CD4-positive, alpha-beta memory T cell (primary cell): ENCODE measurements at regions not wholly inside any gene's neighbourhood (a gene's known extent, or its start where the extent isn't known, plus 50 kb on each side); places are given as distances from the start of the nearest gene placed in this dataset.
"Not testable (repeated sequence)": the region's sequence is repeated elsewhere in the genome, so short reads cannot be mapped to it uniquely, and the experiment has no call there.

Experiments used
- CTCF ChIA-PET: fragments of 350-600 bp; sonication (Branson Sonifier 250); formaldehyde crosslinking; loops from one replicate; lab custom pipeline; 2021; ENCODE audit warnings: inconsistent platforms; ENCODE audit not compliant: partially characterized antibody; lab: Charles Lee
- POLR2A ChIA-PET: fragments of 350-600 bp; sonication (Branson Sonifier 250); formaldehyde crosslinking; loops from one replicate; lab custom pipeline; 2021; ENCODE audit not compliant: partially characterized antibody; lab: Charles Lee
- DNase-seq, 5 donors: peaks; one replicate each; pipeline versions ENCODE4 v3.0.0 to v3.0.0-alpha.2; 2020 to 2022; ENCODE audit warnings: mixed read lengths in 1 of 5
- H3K27ac ChIP-seq: one replicate; pipeline ENCODE4 v1.7.0; 2013; ENCODE audit warnings: low read depth, low read length
- H3K27me3 ChIP-seq: 2 replicates; pipeline ENCODE4 v1.7.0; 2013; ENCODE audit warnings: mild to moderate bottlenecking, low read length, moderate library complexity; ENCODE audit not compliant: insufficient read depth
- H3K36me3 ChIP-seq: 2 replicates; pipeline ENCODE4 v1.7.0; 2013; ENCODE audit warnings: mild to moderate bottlenecking, low read length, moderate library complexity; ENCODE audit not compliant: insufficient read depth
- H3K4me1 ChIP-seq: 2 replicates; pipeline ENCODE4 v1.7.0; 2013; ENCODE audit warnings: mild to moderate bottlenecking, low read length, moderate library complexity; ENCODE audit not compliant: insufficient read depth
- H3K4me3 ChIP-seq, 2 donors: one replicate each; pipeline ENCODE4 v1.7.0; 2013; ENCODE audit warnings: low read length in 2 of 2, mild to moderate bottlenecking in 1 of 2
- H3K9me3 ChIP-seq, 2 donors: one replicate each; pipeline ENCODE4 v1.7.0; 2013; ENCODE audit warnings: low read length in 2 of 2, control low read depth in 1 of 2; ENCODE audit not compliant: control insufficient read depth in 1 of 2
- H3K27ac Mint-ChIP-seq, 7 donors: one replicate each; pipeline ENCODE4 v1.8.0; 2020 to 2021; ENCODE audit warnings: mixed read lengths in 7 of 7, mild to moderate bottlenecking in 6 of 7, inconsistent platforms in 3 of 7, moderate library complexity in 3 of 7
- H3K27me3 Mint-ChIP-seq, 2 donors: one replicate each; pipeline ENCODE4 v1.8.0; 2020 to 2021; ENCODE audit warnings: mixed read lengths in 2 of 2
- H3K36me3 Mint-ChIP-seq, 2 donors: one replicate each; pipeline ENCODE4 v1.8.0; 2020 to 2021; ENCODE audit warnings: mixed read lengths in 2 of 2, inconsistent platforms in 1 of 2, mild to moderate bottlenecking in 1 of 2
- H3K4me1 Mint-ChIP-seq, 4 donors: one replicate each; pipeline ENCODE4 v1.8.0; 2020 to 2021; ENCODE audit warnings: mixed read lengths in 4 of 4, mild to moderate bottlenecking in 1 of 4
- H3K4me3 Mint-ChIP-seq, 8 donors: one replicate each; pipeline ENCODE4 v1.8.0; 2020 to 2021; ENCODE audit warnings: mixed read lengths in 8 of 8, mild to moderate bottlenecking in 7 of 8, moderate library complexity in 6 of 8, inconsistent platforms in 3 of 8
- H3K9me3 Mint-ChIP-seq, 8 donors: one replicate each; pipeline ENCODE4 v1.8.0; 2020 to 2021; ENCODE audit warnings: mixed read lengths in 8 of 8, mild to moderate bottlenecking in 5 of 8, inconsistent platforms in 3 of 8, moderate library complexity in 1 of 8
- intact Hi-C: fragments of 100-400 bp; cut with micrococcal nuclease; formaldehyde crosslinking; loops from one replicate; pipeline ENCODE4 v1.15.1; 2023

GRCh38 chr2:121157481-121157880 is 127.5 kb downstream of the TFCP2L1 start:
- H3K36me3 Mint-ChIP-seq, intact Hi-C loops, H3K27me3 Mint-ChIP-seq, POLR2A ChIA-PET, H3K4me1 ChIP-seq, H3K4me1 Mint-ChIP-seq, H3K27me3 ChIP-seq, H3K27ac ChIP-seq, CTCF ChIA-PET, H3K9me3 ChIP-seq, H3K4me3 Mint-ChIP-seq, DNase-seq, H3K4me3 ChIP-seq, H3K36me3 ChIP-seq, H3K27ac Mint-ChIP-seq: not testable (repeated sequence)
- H3K9me3 Mint-ChIP-seq, result peaks cover 0 to 38% (median 18%) of the 10 kb centered on the region in 8 donors

- peaks cover 0 to 4% of the 10 kb centered on the region in 2 donors for H3K36me3 Mint-ChIP-seq
- CTCF ChIA-PET, result no interaction called here
- intact Hi-C loops, result no loop called here
- peaks cover 0 to 46% (median 25%) of the 10 kb centered on the region in 8 donors for H3K9me3 Mint-ChIP-seq
- H3K27me3 Mint-ChIP-seq, result peaks cover 0 to 2% of the 10 kb centered on the region in 2 donors
- H3K4me3 ChIP-seq, result no peak overlapping the region
- H3K27ac Mint-ChIP-seq, result no peak overlapping the region
- H3K27ac ChIP-seq, result no peak overlapping the region
- POLR2A ChIA-PET, result no interaction called here
- H3K4me1 Mint-ChIP-seq, result no peaks in the 10 kb centered on the region
- H3K27me3 ChIP-seq, result no peaks in the 10 kb centered on the region
- H3K36me3 ChIP-seq, result no peaks in the 10 kb centered on the region
- H3K9me3 ChIP-seq, result no peaks in the 10 kb centered on the region
- no peak for DNase-seq
- H3K4me1 ChIP-seq, result no peaks in the 10 kb centered on the region
- H3K4me3 Mint-ChIP-seq, result no peak overlapping the region
Measured at GRCh38 chr2:121159291-121160071, 125.5 kb downstream of the TFCP2L1 start.

- ChIA-PET CTCF (no interaction called here), POLR2A (no interaction called here)
- Mint-ChIP-seq H3K4me1 (no peaks in the 10 kb centered on the region), H3K9me3 (peaks cover 0 to 44% (median 25%) of the 10 kb centered on the region in 8 donors), H3K4me3 (no peak overlapping the region), H3K27ac (no peak overlapping the region), H3K27me3 (peaks cover 0 to 4% of the 10 kb centered on the region in 2 donors), H3K36me3 (peaks cover 0 to 4% of the 10 kb centered on the region in 2 donors)
- intact Hi-C loops, result no loop called here
- DNase-seq, result no peak
- Histone ChIP-seq H3K4me3 (no peak overlapping the region), H3K36me3 (no peaks in the 10 kb centered on the region), H3K27me3 (no peaks in the 10 kb centered on the region), H3K9me3 (no peaks in the 10 kb centered on the region), H3K27ac (no peak overlapping the region), H3K4me1 (no peaks in the 10 kb centered on the region)
Measured at GRCh38 chr2:121160366-121160765, 124.6 kb downstream of the TFCP2L1 start.

GRCh38 chr2:121161272-121161671 is 123.7 kb downstream of the TFCP2L1 start:
- H3K27me3 Mint-ChIP-seq, result peaks cover 0 to 4% of the 10 kb centered on the region in 2 donors
- H3K4me1 Mint-ChIP-seq, result no peaks in the 10 kb centered on the region
- CTCF ChIA-PET, result no interaction called here
- peaks cover 0 to 4% of the 10 kb centered on the region in 2 donors for H3K36me3 Mint-ChIP-seq
- no peaks in the 10 kb centered on the region for H3K9me3 ChIP-seq
- intact Hi-C loops, result no loop called here
- no peak for DNase-seq
- no peaks in the 10 kb centered on the region for H3K4me1 ChIP-seq
- H3K4me3 Mint-ChIP-seq, result no peak overlapping the region
- H3K9me3 Mint-ChIP-seq, result peaks cover 0 to 42% (median 25%) of the 10 kb centered on the region in 8 donors
- H3K4me3 ChIP-seq, result no peak overlapping the region
- no peak overlapping the region for H3K27ac ChIP-seq
- POLR2A ChIA-PET, result no interaction called here
- no peaks in the 10 kb centered on the region for H3K27me3 ChIP-seq
- H3K36me3 ChIP-seq, result no peaks in the 10 kb centered on the region
- no peak overlapping the region for H3K27ac Mint-ChIP-seq

GRCh38 chr2:121162893-121163292 is 122.1 kb downstream of the TFCP2L1 start:
- peaks cover 0 to 8% of the 10 kb centered on the region in 2 donors for H3K27me3 Mint-ChIP-seq
- H3K4me3 Mint-ChIP-seq, result no peak overlapping the region
- Histone ChIP-seq H3K27ac (no peak overlapping the region), H3K4me3 (no peak overlapping the region), H3K36me3 (no peaks in the 10 kb centered on the region), H3K9me3 (no peaks in the 10 kb centered on the region), H3K4me1 (no peaks in the 10 kb centered on the region), H3K27me3 (no peaks in the 10 kb centered on the region)
- H3K9me3 Mint-ChIP-seq, result peaks cover 0 to 35% (median 18%) of the 10 kb centered on the region in 8 donors
- ChIA-PET POLR2A (no interaction called here), CTCF (no interaction called here)
- no peak overlapping the region for H3K27ac Mint-ChIP-seq
- H3K4me1 Mint-ChIP-seq, result no peaks in the 10 kb centered on the region
- DNase-seq, result no peak
- intact Hi-C loops, result no loop called here
- H3K36me3 Mint-ChIP-seq, result peaks cover 0 to 3% of the 10 kb centered on the region in 2 donors

- Histone ChIP-seq H3K27me3 (no peaks in the 10 kb centered on the region), H3K4me3 (no peak overlapping the region), H3K4me1 (no peaks in the 10 kb centered on the region), H3K9me3 (no peaks in the 10 kb centered on the region), H3K27ac (no peak overlapping the region), H3K36me3 (no peaks in the 10 kb centered on the region)
- POLR2A ChIA-PET, result no interaction called here
- Mint-ChIP-seq H3K4me3 (no peak overlapping the region), H3K9me3 (peaks cover 0 to 24% (median 8%) of the 10 kb centered on the region in 8 donors), H3K36me3 (no peaks in the 10 kb centered on the region), H3K27me3 (peaks cover 0 to 9% of the 10 kb centered on the region in 2 donors), H3K4me1 (no peaks in the 10 kb centered on the region), H3K27ac (no peak overlapping the region)
- intact Hi-C loops, result no loop called here
- DNase-seq, result no peak
- CTCF ChIA-PET, result interaction anchor here (0.7 kb wide), 1 partner anchor 9 kb away, joined by 4 read pairs; no protein-coding TSS in a partner anchor
Measured at GRCh38 chr2:121164042-121164441, 121.0 kb downstream of the TFCP2L1 start.

GRCh38 chr2:121165038-121165542 is 119.9 kb downstream of the TFCP2L1 start:
- H3K4me1 ChIP-seq, result no peaks in the 10 kb centered on the region
- no peak overlapping the region for H3K4me3 Mint-ChIP-seq
- H3K4me3 ChIP-seq, result no peak overlapping the region
- H3K27me3 ChIP-seq, result no peaks in the 10 kb centered on the region
- no peaks in the 10 kb centered on the region for H3K36me3 Mint-ChIP-seq
- no peak for DNase-seq
- no peaks in the 10 kb centered on the region for H3K9me3 ChIP-seq
- no peaks in the 10 kb centered on the region for H3K36me3 ChIP-seq
- no peak overlapping the region for H3K27ac ChIP-seq
- intact Hi-C loops, result no loop called here
- POLR2A ChIA-PET, result no interaction called here
- H3K27me3 Mint-ChIP-seq, result peaks cover 0 to 10% of the 10 kb centered on the region in 2 donors
- CTCF ChIA-PET, result no interaction called here
- H3K9me3 Mint-ChIP-seq, result peaks cover 0 to 27% (median 8%) of the 10 kb centered on the region in 8 donors
- H3K27ac Mint-ChIP-seq, result no peak overlapping the region
- no peaks in the 10 kb centered on the region for H3K4me1 Mint-ChIP-seq
